Calu3 (cell line): ENCODE measurements at regions not wholly inside any gene's neighbourhood (a gene's known extent, or its start where the extent isn't known, plus 50 kb on each side); places are given as distances from the start of the nearest gene placed in this dataset.

Experiments used
- BruUV-seq: library from RNA; stranded (reverse); fragments of 400-500 nt; replicated peaks from 2 replicates; lab custom pipeline; 2021; lab: Mats Ljungman, UMichigan
- CTCF ChIA-PET: fragments of 300-600 bp; sonication (Branson Sonifier 250); formaldehyde crosslinking; loops from one replicate; lab custom pipeline; 2022; ENCODE audit warnings: antibody characterized with exemption; lab: Charles Lee
- DNase-seq: peaks from one replicate; pipeline ENCODE4 v3.0.0; 2022
- H3K27ac Mint-ChIP-seq: one replicate; pipeline ENCODE4 v1.8.0; 2022; ENCODE audit warnings: mixed read lengths; ENCODE audit not compliant: unreplicated experiment
- H3K27me3 Mint-ChIP-seq: one replicate; pipeline ENCODE4 v1.8.0; 2022; ENCODE audit warnings: mixed read lengths; ENCODE audit not compliant: unreplicated experiment
- H3K36me3 Mint-ChIP-seq: one replicate; pipeline ENCODE4 v1.8.0; 2022; ENCODE audit warnings: mild to moderate bottlenecking, moderate library complexity, mixed read lengths; ENCODE audit not compliant: insufficient read depth, unreplicated experiment
- H3K4me1 Mint-ChIP-seq: one replicate; pipeline ENCODE4 v1.8.0; 2022; ENCODE audit warnings: mild to moderate bottlenecking, low read depth, mixed read lengths; ENCODE audit not compliant: unreplicated experiment
- H3K4me3 Mint-ChIP-seq: one replicate; pipeline ENCODE4 v1.8.0; 2022; ENCODE audit warnings: mild to moderate bottlenecking, low read depth, moderate library complexity, mixed read lengths; ENCODE audit not compliant: unreplicated experiment
- H3K9me3 Mint-ChIP-seq: one replicate; pipeline ENCODE4 v1.8.0; 2022; ENCODE audit warnings: low read depth, mixed read lengths; ENCODE audit not compliant: unreplicated experiment
- CTCF ChIP-seq: fragments of 200-600 bp; IDR thresholded peaks from one replicate; pipeline ENCODE4 v1.8.0; 2022; ENCODE audit warnings: antibody characterized with exemption; ENCODE audit not compliant: unreplicated experiment
- intact Hi-C: fragments of 100-400 bp; cut with micrococcal nuclease; formaldehyde crosslinking; loops from one replicate; pipeline ENCODE4 v1.10.0; 2022; ENCODE audit not compliant: unreplicated experiment

DNA sequence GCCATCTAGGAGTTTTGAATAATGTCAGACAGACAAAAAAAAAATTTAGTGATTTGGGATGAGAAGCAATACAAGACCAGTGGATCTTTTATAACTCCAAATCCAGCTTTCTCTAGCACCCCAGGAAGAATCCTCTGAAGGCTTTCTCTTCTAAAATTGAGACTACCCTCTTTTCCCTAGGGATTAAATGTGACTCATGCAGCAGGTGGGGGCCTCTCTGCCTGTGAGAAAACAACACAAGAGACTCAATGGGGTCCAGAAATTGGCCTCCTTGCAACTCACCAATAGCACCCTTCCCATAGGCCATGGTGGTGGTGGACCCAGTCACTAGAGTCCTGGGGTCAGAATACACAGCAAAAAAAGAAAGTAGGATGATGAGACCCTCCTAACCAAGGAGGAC lies 120.3 kb upstream of the ATP1A1 start:
- no peaks in the 10 kb centered on the region for H3K4me1 Mint-ChIP-seq
- CTCF ChIA-PET: no interaction called here
- intact Hi-C loops: no loop called here

GRCh38 chr1:116253566-116254382 lies 119.3 kb upstream of the ATP1A1 start:
- CTCF ChIA-PET: no interaction called here
- H3K4me3 Mint-ChIP-seq: no peak overlapping the region
- H3K4me1 Mint-ChIP-seq: no peaks in the 10 kb centered on the region
- H3K36me3 Mint-ChIP-seq: no peaks in the 10 kb centered on the region
- no peak for TF ChIP-seq CTCF
- H3K9me3 Mint-ChIP-seq: no peaks in the 10 kb centered on the region
- no peak for DNase-seq
- H3K27me3 Mint-ChIP-seq: no peaks in the 10 kb centered on the region
- no peak overlapping the region for H3K27ac Mint-ChIP-seq
- BruUV-seq: no TSS peak
- intact Hi-C loops: no loop called here

More for the DNA sequence above, 120.3 kb upstream of the ATP1A1 start:
- Mint-ChIP-seq H3K27ac (no peak overlapping the region), H3K4me3 (no peak overlapping the region), H3K27me3 (no peaks in the 10 kb centered on the region), H3K36me3 (no peaks in the 10 kb centered on the region), H3K9me3 (no peaks in the 10 kb centered on the region)
- no peak for DNase-seq
- BruUV-seq: no TSS peak
- TF ChIP-seq CTCF: no peak

GRCh38 chr1:116254776-116255175 lies 118.3 kb upstream of the ATP1A1 start:
- CTCF ChIA-PET: no interaction called here
- H3K4me1 Mint-ChIP-seq: no peaks in the 10 kb centered on the region
- no peak overlapping the region for H3K27ac Mint-ChIP-seq
- H3K9me3 Mint-ChIP-seq: no peaks in the 10 kb centered on the region
- no peak for DNase-seq
- BruUV-seq: no TSS peak
- H3K36me3 Mint-ChIP-seq: no peaks in the 10 kb centered on the region
- H3K4me3 Mint-ChIP-seq: no peak overlapping the region
- no peak for TF ChIP-seq CTCF
- no peaks in the 10 kb centered on the region for H3K27me3 Mint-ChIP-seq
- intact Hi-C loops: no loop called here

DNA sequence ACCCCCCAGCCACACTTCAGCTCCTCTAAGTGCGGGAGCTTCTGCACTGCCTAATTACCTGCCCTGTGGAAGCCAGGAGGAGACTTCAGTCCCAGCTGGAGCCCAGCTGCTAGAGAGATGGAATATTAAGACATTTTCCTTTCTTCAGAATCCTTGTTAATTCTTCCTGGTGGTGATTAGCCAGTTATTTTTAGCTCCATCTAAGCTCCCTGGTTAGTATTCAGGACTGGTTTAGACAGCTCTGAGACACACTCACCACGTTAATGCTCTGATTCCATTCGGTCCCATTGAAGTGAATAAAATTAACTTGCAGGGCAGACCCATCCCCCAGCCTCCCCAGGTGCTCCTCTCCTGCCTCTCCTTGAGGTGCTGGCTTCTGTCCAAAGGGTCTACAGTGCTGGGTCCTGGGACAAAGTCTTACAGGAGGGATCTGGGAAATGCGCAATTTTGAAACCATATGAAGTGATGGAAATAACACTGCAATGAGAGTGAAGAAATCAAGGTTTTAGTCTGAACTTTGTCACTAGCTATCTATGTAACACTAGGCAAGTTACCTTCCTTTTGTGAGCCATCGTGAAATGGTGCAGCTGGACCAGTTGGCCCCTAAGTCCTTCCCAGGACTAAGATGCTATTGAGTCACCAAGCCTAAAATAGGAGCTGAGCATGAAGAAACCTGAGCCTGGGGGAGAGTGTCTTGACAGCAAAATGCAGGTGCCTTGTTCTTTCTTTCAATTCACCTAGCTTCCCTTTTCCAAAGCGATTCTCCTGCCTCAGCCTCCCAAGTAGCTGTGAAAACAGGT lies 117.4 kb upstream of the ATP1A1 start:
- CTCF ChIA-PET: interaction anchor here (0.9 kb wide), 1 partner anchor 11 kb away, joined by 3 read pairs; no protein-coding TSS in a partner anchor

More for the DNA sequence above, 117.4 kb upstream of the ATP1A1 start:
- Mint-ChIP-seq H3K27me3 (peaks cover 3% of the 10 kb centered on the region), H3K4me1 (no peaks in the 10 kb centered on the region), H3K4me3 (no peak overlapping the region), H3K27ac (no peak overlapping the region), H3K9me3 (no peaks in the 10 kb centered on the region), H3K36me3 (no peaks in the 10 kb centered on the region)
- intact Hi-C loops: no loop called here
- no peak for TF ChIP-seq CTCF
- BruUV-seq: no TSS peak
- DNase-seq: no peak
